ENCODE measurements at regions not wholly inside any gene's neighbourhood (a gene's known extent, or its start where the extent isn't known, plus 50 kb on each side); places are given as distances from the start of the nearest gene placed in this dataset.

DNA sequence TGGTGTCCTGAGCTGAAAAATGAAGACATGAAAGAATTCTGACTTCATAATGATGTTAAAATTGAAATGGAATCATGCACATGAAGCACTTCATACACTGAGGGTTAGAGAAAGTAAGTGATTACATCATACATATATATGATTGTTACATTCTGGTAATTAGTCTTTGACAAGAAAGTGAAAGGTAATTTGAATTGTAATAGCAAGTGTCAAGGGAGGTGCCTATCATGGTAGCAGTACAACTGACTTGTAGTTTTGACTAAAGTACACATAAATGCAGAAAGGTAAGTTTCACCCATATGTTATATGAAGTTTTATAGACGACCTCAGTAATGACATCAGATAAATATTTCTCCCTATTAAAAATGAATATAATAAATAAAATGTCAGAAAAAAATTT lies 1325.0 kb upstream of the GOT2 start:
- CTCF ChIA-PET = no interaction called here

GRCh38 chr16:60041671-60042070 lies 1307.6 kb upstream of the GOT2 start:
- no TSS peak for BruUV-seq (replicated peaks)

More for the DNA sequence above, 1325.0 kb upstream of the GOT2 start:
- Histone ChIP-seq H2AFZ (ENCODE audit: low read length) (no peak overlapping the region), H4K20me1 (ENCODE audit: low read length) (no peaks in the 10 kb centered on the region), H3K36me3 (ENCODE audit: low read depth, low read length) (no peaks in the 10 kb centered on the region), H3K4me2 (ENCODE audit: low read length) (no peak overlapping the region), H3F3A (ENCODE audit: low read length, unreplicated experiment) (no peaks in the 10 kb centered on the region), H3K4me3 (ENCODE audit: low read length) (no peak overlapping the region), H3K9ac (ENCODE audit: low read length) (no peak overlapping the region), H3K9me2 (replicated peaks; ENCODE audit: low read length) (no peaks in the 10 kb centered on the region), H3K4me1 (ENCODE audit: insufficient read depth, low read length) (no peaks in the 10 kb centered on the region), H3K79me2 (ENCODE audit: low read length) (no peaks in the 10 kb centered on the region), H3K27ac (ENCODE audit: low read length) (no peak overlapping the region), H3K27me3 (ENCODE audit: low read length) (no peaks in the 10 kb centered on the region), H3K9me3 (ENCODE audit: low read length) (no peaks in the 10 kb centered on the region)
- no peak for TF ChIP-seq EZH2 (IDR thresholded peaks at IDR 0.05; ENCODE audit: low read length, unreplicated experiment)
- TF ChIP-seq CTCF (conservative IDR thresholded peaks at IDR 0.05; ENCODE audit: low read depth, low read length) = no peak
- no peak for TF ChIP-seq EZH2phosphoT487 (IDR thresholded peaks at IDR 0.05; ENCODE audit: borderline replicate concordance, low read length)
- no TSS peak for BruUV-seq (replicated peaks)
- POLR2A ChIA-PET (ENCODE audit: unreplicated experiment) = no interaction called here
- ATAC-seq = no peak
- intact Hi-C loops (cut with micrococcal nuclease) = no loop called here
- no peak for DNase-seq

DNA sequence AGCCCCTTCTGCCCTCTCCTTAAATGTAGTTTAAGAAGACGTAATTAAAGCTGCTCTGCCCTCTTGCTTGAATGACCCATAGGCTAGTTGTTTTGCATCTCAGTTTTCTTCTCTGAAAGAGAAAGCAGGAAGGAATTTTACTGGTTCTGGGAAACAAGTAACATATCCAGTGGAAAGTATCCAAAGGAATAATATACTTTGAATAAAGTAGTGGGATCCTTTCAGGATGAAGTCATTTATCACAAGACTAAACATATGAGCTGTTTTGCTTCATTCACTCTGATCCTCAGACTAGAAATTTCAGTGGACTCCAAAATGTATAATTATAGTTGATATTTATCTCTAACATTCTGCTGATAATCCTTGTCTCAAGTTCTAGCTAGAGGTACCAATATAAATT lies 1297.6 kb upstream of the GOT2 start:
- TF ChIP-seq EZH2phosphoT487 (IDR thresholded peaks at IDR 0.05; ENCODE audit: borderline replicate concordance, low read length) (no peak), CTCF (conservative IDR thresholded peaks at IDR 0.05; ENCODE audit: low read depth, low read length) (no peak), EZH2 (IDR thresholded peaks at IDR 0.05; ENCODE audit: low read length, unreplicated experiment) (no peak)
- BruUV-seq (replicated peaks) = no TSS peak
- H3K4me2 ChIP-seq (ENCODE audit: low read length) = no peak overlapping the region
- H3K4me3 ChIP-seq (ENCODE audit: low read length) = no peak overlapping the region
- DNase-seq (no peak), ATAC-seq (no peak)
- intact Hi-C loops (cut with micrococcal nuclease) = no loop called here
- H3K9ac ChIP-seq (ENCODE audit: low read length) = no peak overlapping the region
- no peaks in the 10 kb centered on the region for H3F3A ChIP-seq (ENCODE audit: low read length, unreplicated experiment)
- no peaks in the 10 kb centered on the region for H3K9me2 ChIP-seq (replicated peaks; ENCODE audit: low read length)
- no peaks in the 10 kb centered on the region for H3K36me3 ChIP-seq (ENCODE audit: low read depth, low read length)
- no peaks in the 10 kb centered on the region for H3K9me3 ChIP-seq (ENCODE audit: low read length)
- no peak overlapping the region for H3K27ac ChIP-seq (ENCODE audit: low read length)
- H3K4me1 ChIP-seq (ENCODE audit: insufficient read depth, low read length) = no peaks in the 10 kb centered on the region
- ChIA-PET POLR2A (ENCODE audit: unreplicated experiment) (no interaction called here), CTCF (no interaction called here)
- H4K20me1 ChIP-seq (ENCODE audit: low read length) = no peaks in the 10 kb centered on the region
- no peaks in the 10 kb centered on the region for H3K79me2 ChIP-seq (ENCODE audit: low read length)
- no peaks in the 10 kb centered on the region for H3K27me3 ChIP-seq (ENCODE audit: low read length)
- no peak overlapping the region for H2AFZ ChIP-seq (ENCODE audit: low read length)

More at GRCh38 chr16:60041671-60042070, 1307.6 kb upstream of the GOT2 start:
- Histone ChIP-seq H4K20me1 (ENCODE audit: low read length) (no peaks in the 10 kb centered on the region), H3K4me3 (ENCODE audit: low read length) (no peak overlapping the region), H3K4me2 (ENCODE audit: low read length) (no peak overlapping the region), H3K4me1 (ENCODE audit: insufficient read depth, low read length) (no peaks in the 10 kb centered on the region), H2AFZ (ENCODE audit: low read length) (no peak overlapping the region), H3F3A (ENCODE audit: low read length, unreplicated experiment) (no peaks in the 10 kb centered on the region), H3K9me3 (ENCODE audit: low read length) (no peaks in the 10 kb centered on the region), H3K9ac (ENCODE audit: low read length) (no peak overlapping the region), H3K36me3 (ENCODE audit: low read depth, low read length) (no peaks in the 10 kb centered on the region), H3K27ac (ENCODE audit: low read length) (no peak overlapping the region), H3K9me2 (replicated peaks; ENCODE audit: low read length) (no peaks in the 10 kb centered on the region), H3K27me3 (ENCODE audit: low read length) (no peaks in the 10 kb centered on the region), H3K79me2 (ENCODE audit: low read length) (no peaks in the 10 kb centered on the region)
- no peak for TF ChIP-seq EZH2phosphoT487 (IDR thresholded peaks at IDR 0.05; ENCODE audit: borderline replicate concordance, low read length)
- no peak for TF ChIP-seq EZH2 (IDR thresholded peaks at IDR 0.05; ENCODE audit: low read length, unreplicated experiment)
- no peak for TF ChIP-seq CTCF (conservative IDR thresholded peaks at IDR 0.05; ENCODE audit: low read depth, low read length)
- ChIA-PET CTCF (no interaction called here), POLR2A (ENCODE audit: unreplicated experiment) (no interaction called here)
- peak; percentile 3 for DNase-seq
- no peak for ATAC-seq
- intact Hi-C loops (cut with micrococcal nuclease) = no loop called here

Measured in PC-3 (cell line).